H1 (cell line): ENCODE measurements at regions not wholly inside any gene's neighbourhood (a gene's known extent, or its start where the extent isn't known, plus 50 kb on each side); places are given as distances from the start of the nearest gene placed in this dataset.

Experiments used
- CTCF ChIA-PET: fragments of 300-600 bp; sonication (Branson Sonifier 250); formaldehyde crosslinking; loops from one replicate; lab custom pipeline; 2021; ENCODE audit not compliant: partially characterized antibody; lab: Charles Lee
- POLR2A ChIA-PET: fragments of 300-600 bp; sonication (Branson Sonifier 250); formaldehyde crosslinking; loops from one replicate; lab custom pipeline; 2021; ENCODE audit warnings: inconsistent platforms; ENCODE audit not compliant: partially characterized antibody; lab: Charles Lee
- DNase-seq, 2 experiments: peaks; one replicate each; pipeline versions ENCODE4 v3.0.0 to v3.0.0-alpha.2; 2010 to 2022; ENCODE audit warnings: low spot score in 2 of 2, low read depth in 1 of 2, mixed read lengths in 1 of 2
- FAIRE-seq: peaks from 2 replicates; lab custom pipeline; 2011; peaks lifted over from hg19 to GRCh38; lab: Jason Lieb, UNC
- H2AFZ ChIP-seq: 2 replicates; pipeline ENCODE4 v1.8.1; 2012; ENCODE audit warnings: low read length, inconsistent platforms
- H2AK5ac ChIP-seq: 2 replicates; pipeline ENCODE4 v1.6.1; 2013; ENCODE audit warnings: low read depth, low read length
- H2BK120ac ChIP-seq: replicated peaks from 2 replicates; pipeline ENCODE3; 2013; ENCODE audit warnings: low read depth, low read length, inconsistent platforms
- H2BK12ac ChIP-seq: 2 replicates; pipeline ENCODE4 v1.6.1; 2013; ENCODE audit warnings: low read depth, low read length
- H2BK15ac ChIP-seq: 2 replicates; pipeline ENCODE4 v1.6.1; 2013; ENCODE audit warnings: low read length
- H2BK20ac ChIP-seq: 2 replicates; pipeline ENCODE4 v1.6.1; 2013; ENCODE audit warnings: low read length
- H2BK5ac ChIP-seq: 2 replicates; pipeline ENCODE4 v1.6.1; 2013; ENCODE audit warnings: low read depth, low read length
- H3K14ac ChIP-seq: 2 replicates; pipeline ENCODE4 v1.6.1; 2013; ENCODE audit warnings: inconsistent platforms; ENCODE audit not compliant: insufficient read length
- H3K18ac ChIP-seq: 2 replicates; pipeline ENCODE4 v1.6.1; 2013; ENCODE audit warnings: low read length; ENCODE audit errors: extremely low read depth
- H3K23ac ChIP-seq: 2 replicates; pipeline ENCODE4 v1.6.1; 2013; ENCODE audit warnings: inconsistent platforms; ENCODE audit not compliant: insufficient read length
- H3K23me2 ChIP-seq: 2 replicates; pipeline ENCODE4 v1.6.1; 2013; ENCODE audit warnings: low read depth, low read length
- H3K27ac ChIP-seq: 2 replicates; pipeline ENCODE4 v1.6.1; 2011; ENCODE audit warnings: low read depth, low read length, inconsistent platforms
- H3K27me3 ChIP-seq, 4 experiments: replicated peaks in 1 of 4; 1 replicate in 1 of 4; 2 replicates in 3 of 4; pipeline versions ENCODE4 v1.6.1 to v1.8.1; 2011 to 2013; ENCODE audit warnings: low read length in 3 of 4, mild to moderate bottlenecking in 3 of 4, inconsistent platforms in 2 of 4, mixed read lengths in 2 of 4, moderate library complexity in 1 of 4; ENCODE audit not compliant: control insufficient read depth in 3 of 4, insufficient read depth in 3 of 4; ENCODE audit errors: extremely low read depth in 1 of 4
- H3K36me3 ChIP-seq, 4 experiments: 2 replicates each; pipeline versions ENCODE4 v1.6.1 to v1.8.1; 2011 to 2013; ENCODE audit warnings: mild to moderate bottlenecking in 4 of 4, low read length in 3 of 4, moderate library complexity in 2 of 4, control low read depth in 1 of 4, inconsistent platforms in 1 of 4; ENCODE audit not compliant: insufficient read depth in 4 of 4, control insufficient read depth in 2 of 4
- H3K4ac ChIP-seq: replicated peaks from 2 replicates; pipeline ENCODE3; 2013; ENCODE audit warnings: low read length, low read depth, mixed read lengths, inconsistent platforms; ENCODE audit not compliant: insufficient read length
- H3K4me1 ChIP-seq, 4 experiments: replicated peaks in 1 of 4; 1 replicate in 1 of 4; 2 replicates in 3 of 4; pipeline versions ENCODE4 v1.6.1 to v1.8.1; 2011 to 2013; ENCODE audit warnings: low read length in 3 of 4, inconsistent platforms in 2 of 4, mixed read lengths in 1 of 4; ENCODE audit not compliant: insufficient read depth in 4 of 4, control insufficient read depth in 3 of 4
- H3K4me2 ChIP-seq, 2 experiments: 2 replicates each; pipeline versions ENCODE4 v1.6.1 to v1.8.1; 2011 to 2013; ENCODE audit warnings: low read depth in 2 of 2, low read length in 2 of 2, control low read depth in 1 of 2, inconsistent platforms in 1 of 2, mild to moderate bottlenecking in 1 of 2; ENCODE audit not compliant: insufficient read depth in 1 of 2
- H3K4me3 ChIP-seq, 4 experiments: fragments of 200-600, 300-600 bp in 1 of 4; sonication (generic), shearing (Covaris generic), sonication (Bioruptor Twin) in 1 of 4; 2 replicates each; pipeline versions ENCODE4 v1.5.1 to v1.8.1; 2011 to 2016; ENCODE audit warnings: low read length in 4 of 4, low read depth in 3 of 4, control low read depth in 2 of 4, inconsistent platforms in 2 of 4, mild to moderate bottlenecking in 2 of 4, mixed read lengths in 1 of 4, moderate library complexity in 1 of 4; ENCODE audit not compliant: insufficient read depth in 2 of 4; ENCODE audit errors: extremely low read depth in 1 of 4
- H3K56ac ChIP-seq: replicated peaks from 2 replicates; pipeline ENCODE3; 2013; ENCODE audit warnings: low read depth, mild to moderate bottlenecking, mixed read lengths, low read length, inconsistent platforms; ENCODE audit not compliant: insufficient read length
- H3K79me1 ChIP-seq: 2 replicates; pipeline ENCODE4 v1.6.1; 2013; ENCODE audit warnings: low read depth, low read length, control low read depth
- H3K79me2 ChIP-seq, 2 experiments: 2 replicates each; pipeline versions ENCODE4 v1.6.1 to v1.8.1; 2012 to 2013; ENCODE audit warnings: low read length in 2 of 2, mild to moderate bottlenecking in 2 of 2, inconsistent platforms in 1 of 2; ENCODE audit not compliant: insufficient read depth in 2 of 2, control insufficient read depth in 1 of 2
- H3K9ac ChIP-seq, 4 experiments: replicated peaks in 1 of 4; 1 replicate in 1 of 4; 2 replicates in 3 of 4; pipeline versions ENCODE4 v1.6.1 to v1.8.1; 2011 to 2013; ENCODE audit warnings: low read depth in 3 of 4, low read length in 3 of 4, control low read depth in 2 of 4, mild to moderate bottlenecking in 2 of 4, moderate library complexity in 2 of 4, inconsistent platforms in 1 of 4; ENCODE audit errors: extremely low read depth in 1 of 4
- H3K9me3 ChIP-seq, 2 experiments: 2 replicates each; pipeline versions ENCODE4 v1.6.1 to v1.8.1; 2012 to 2013; ENCODE audit warnings: mild to moderate bottlenecking in 2 of 2, moderate library complexity in 2 of 2, control low read depth in 1 of 2, inconsistent platforms in 1 of 2, low read depth in 1 of 2, low read length in 1 of 2, mixed read lengths in 1 of 2; ENCODE audit not compliant: insufficient read depth in 2 of 2
- H4K20me1 ChIP-seq, 2 experiments: replicated peaks in 1 of 2; 2 replicates each; pipeline versions ENCODE3 to v1.8.1; 2011 to 2013; ENCODE audit warnings: inconsistent platforms in 2 of 2, low read length in 2 of 2, mild to moderate bottlenecking in 1 of 2; ENCODE audit not compliant: insufficient read depth in 2 of 2, control insufficient read depth in 1 of 2
- H4K5ac ChIP-seq: 2 replicates; pipeline ENCODE4 v1.6.1; 2013; ENCODE audit warnings: low read length, low read depth, mixed read lengths, inconsistent platforms; ENCODE audit not compliant: insufficient read length
- H4K8ac ChIP-seq: 2 replicates; pipeline ENCODE4 v1.8.0; 2013; ENCODE audit warnings: mild to moderate bottlenecking, moderate library complexity, low read length, inconsistent platforms; ENCODE audit not compliant: insufficient read depth; ENCODE audit errors: extremely low read depth
- H4K91ac ChIP-seq: replicated peaks from 2 replicates; pipeline ENCODE3; 2013; ENCODE audit warnings: low read length, mixed read lengths, inconsistent platforms; ENCODE audit not compliant: insufficient read length
- ATF3 ChIP-seq: IDR thresholded peaks from 2 replicates; pipeline ENCODE4 v1.6.1; 2011; ENCODE audit warnings: low read depth, mild to moderate bottlenecking, low read length; ENCODE audit not compliant: insufficient read depth
- BCL11A ChIP-seq, 2 experiments: IDR thresholded peaks; one replicate each; pipeline ENCODE4 v1.6.1; 2011; ENCODE audit warnings: low read depth in 2 of 2, low read length in 2 of 2, mild to moderate bottlenecking in 2 of 2
- CBX5 ChIP-seq: fragments of 300-800, 300-1000 bp; sonication (generic); IDR thresholded peaks from 2 replicates; pipeline ENCODE4 v1.7.1; 2016; ENCODE audit warnings: antibody characterized with exemption, low read length, low read depth
- CBX8 ChIP-seq: fragments of 300-800, 300-1000 bp; sonication (generic); IDR thresholded peaks from 2 replicates; pipeline ENCODE4 v1.7.1; 2016; ENCODE audit warnings: low read depth, low read length, borderline replicate concordance
- CHD1 ChIP-seq: IDR thresholded peaks from 2 replicates; pipeline ENCODE4 v1.6.1; 2012; ENCODE audit warnings: low read depth, low read length, improper control_type of control experiment
- CHD2 ChIP-seq: IDR thresholded peaks from 2 replicates; pipeline ENCODE4 v1.6.1; 2012; ENCODE audit warnings: low read length, improper control_type of control experiment
- JUN ChIP-seq: IDR thresholded peaks from 2 replicates; pipeline ENCODE4 v1.6.1; 2011; ENCODE audit warnings: low read depth, mild to moderate bottlenecking, improper control_type of control experiment, low read length
- JUND ChIP-seq: IDR thresholded peaks from 2 replicates; pipeline ENCODE4 v1.6.1; 2011; ENCODE audit warnings: mild to moderate bottlenecking, improper control_type of control experiment, low read length
- KDM1A ChIP-seq: fragments of 200-600, 300-600 bp; sonication (generic); IDR thresholded peaks from 2 replicates; pipeline ENCODE4 v1.7.1; 2016; ENCODE audit warnings: mild to moderate bottlenecking, low read length, borderline replicate concordance
- POLR2AphosphoS5 ChIP-seq: IDR thresholded peaks from 2 replicates; pipeline ENCODE4 v1.6.1; 2011; ENCODE audit warnings: low read depth, low read length
- POU5F1 ChIP-seq: IDR thresholded peaks from 2 replicates; pipeline ENCODE4 v1.6.1; 2011; ENCODE audit warnings: low read depth, mild to moderate bottlenecking, low read length, moderate library complexity
- RNF2 ChIP-seq: fragments of 200-900, 300-1000 bp; sonication (generic); IDR thresholded peaks from 2 replicates; pipeline ENCODE4 v1.7.1; 2016; ENCODE audit warnings: borderline replicate concordance, low read depth, mild to moderate bottlenecking, antibody characterized with exemption, low read length; ENCODE audit not compliant: poor library complexity, severe bottlenecking; ENCODE audit errors: missing control alignments
- SIN3A ChIP-seq, 2 experiments: IDR thresholded peaks in 1 of 2; conservative IDR thresholded peaks in 1 of 2; 2 replicates each; pipeline ENCODE4 v1.6.1; 2011 to 2012; ENCODE audit warnings: low read length in 2 of 2, improper control_type of control experiment in 1 of 2, low read depth in 1 of 2, mild to moderate bottlenecking in 1 of 2
- SP2 ChIP-seq: IDR thresholded peaks from 2 replicates; pipeline ENCODE4 v1.6.1; 2012; ENCODE audit warnings: mild to moderate bottlenecking, low read length, inconsistent platforms
- SP4 ChIP-seq: IDR thresholded peaks from 2 replicates; pipeline ENCODE4 v1.6.1; 2012; ENCODE audit warnings: low read length, inconsistent platforms
- WGBS, 2 experiments: shearing (Covaris generic) in 1 of 2; methylation state at CpG; one replicate each; pipeline versions ENCODE4 v1.1.6 to v1.1.7; 2013 to 2015; ENCODE audit warnings: low lambda C conversion rate in 2 of 2, mixed read lengths in 2 of 2, inconsistent platforms in 1 of 2, low coverage in 1 of 2, missing lambda C conversion rate in 1 of 2; ENCODE audit not compliant: insufficient replicate concordance in 2 of 2, insufficient coverage in 1 of 2, insufficient read length in 1 of 2; ENCODE audit errors: extremely low coverage in 1 of 2, missing lambda C conversion rate in 1 of 2; 5-methylcytosine and 5-hydroxymethylcytosine counted together

- FAIRE-seq = no peak
- no peaks in the 10 kb centered on the region for H3K79me1 ChIP-seq
- no peak overlapping the region for H3K4me3 ChIP-seq
- no peak for DNase-seq
- ChIA-PET POLR2A (no interaction called here), CTCF (interaction anchor here (0.6 to 0.9 kb wide), 3 partner anchors 13 to 689 kb away, joined by 3 to 4 read pairs (median 4); no protein-coding TSS in a partner anchor)
- H3K56ac ChIP-seq = no peak overlapping the region
- H2AK5ac ChIP-seq = no peak overlapping the region
- H3K4ac ChIP-seq = no peak overlapping the region
- H3K4me2 ChIP-seq = no peak overlapping the region
- no peak overlapping the region for H2BK5ac ChIP-seq
- no peaks in the 10 kb centered on the region for H4K20me1 ChIP-seq
- no peak overlapping the region for H4K8ac ChIP-seq
- H3K36me3 ChIP-seq = no peaks in the 10 kb centered on the region
- H3K79me2 ChIP-seq = no peaks in the 10 kb centered on the region
- no peaks in the 10 kb centered on the region for H3K4me1 ChIP-seq
- 80% methylated on average over 2 of the region's 2 CpGs; no CpG with 5 or more reads in 1 of the 2 experiments for WGBS, 2 experiments
- no peaks in the 10 kb centered on the region for H3K23me2 ChIP-seq
- H2BK120ac ChIP-seq = no peak overlapping the region
- H3K14ac ChIP-seq = no peak overlapping the region
- no peak overlapping the region for H2BK12ac ChIP-seq
- no peak overlapping the region for H3K27ac ChIP-seq
- no peak overlapping the region for H2BK15ac ChIP-seq
- H2BK20ac ChIP-seq = no peak overlapping the region
- no peak overlapping the region for H3K18ac ChIP-seq
- H3K9me3 ChIP-seq = no peaks in the 10 kb centered on the region
- no peak overlapping the region for H2AFZ ChIP-seq
- H3K27me3 ChIP-seq = no peaks in the 10 kb centered on the region
- no peak overlapping the region for H3K9ac ChIP-seq
- H4K5ac ChIP-seq = no peak overlapping the region
- H4K91ac ChIP-seq = no peak overlapping the region
- H3K23ac ChIP-seq = no peak overlapping the region
- TF ChIP-seq SP4 (no peak), CHD2 (no peak), SIN3A (conservative IDR thresholded peaks at IDR 0.05 in 1 of 2, IDR thresholded peaks at IDR 0.05 in 1 of 2; ENCODE audit: low read depth in 1 of 2, low read length in 2 of 2) (no peak), ATF3 (no peak), CBX5 (no peak), JUND (no peak), CHD1 (no peak), POLR2AphosphoS5 (no peak), CBX8 (no peak), KDM1A (no peak), RNF2 (no peak), SP2 (no peak), JUN (no peak), BCL11A (IDR thresholded peaks at IDR 0.05; ENCODE audit: low read depth in 2 of 2, low read length in 2 of 2) (no peak), POU5F1 (no peak)
Observed at GRCh38 chr4:156660465-156660864, 311.1 kb downstream of the PDGFC start.
